ENCODE measurements at regions not wholly inside any gene's neighbourhood (a gene's known extent, or its start where the extent isn't known, plus 50 kb on each side); places are given as distances from the start of the nearest gene placed in this dataset.

DNA sequence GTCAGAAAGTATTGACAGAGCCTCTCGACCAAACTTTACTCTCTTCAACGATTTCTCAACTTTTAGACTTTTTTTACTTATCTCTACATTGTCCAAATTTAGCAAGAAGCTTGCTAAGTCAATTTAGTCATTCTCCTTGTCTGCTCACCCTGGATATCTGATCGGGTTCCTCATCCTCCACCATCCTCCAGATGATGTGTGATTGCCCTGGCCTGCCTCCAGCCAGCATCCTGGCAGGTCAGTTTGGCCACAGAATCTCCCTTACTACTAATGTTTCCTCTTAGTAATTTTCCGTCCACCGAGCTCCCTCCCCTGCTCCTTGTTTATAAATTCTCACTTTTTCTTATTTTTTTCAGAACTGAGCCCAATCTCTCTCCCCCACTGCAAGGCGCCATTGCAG, 167.9 kb upstream of the ZFP42 start:
- TF ChIP-seq, protein P1, sequence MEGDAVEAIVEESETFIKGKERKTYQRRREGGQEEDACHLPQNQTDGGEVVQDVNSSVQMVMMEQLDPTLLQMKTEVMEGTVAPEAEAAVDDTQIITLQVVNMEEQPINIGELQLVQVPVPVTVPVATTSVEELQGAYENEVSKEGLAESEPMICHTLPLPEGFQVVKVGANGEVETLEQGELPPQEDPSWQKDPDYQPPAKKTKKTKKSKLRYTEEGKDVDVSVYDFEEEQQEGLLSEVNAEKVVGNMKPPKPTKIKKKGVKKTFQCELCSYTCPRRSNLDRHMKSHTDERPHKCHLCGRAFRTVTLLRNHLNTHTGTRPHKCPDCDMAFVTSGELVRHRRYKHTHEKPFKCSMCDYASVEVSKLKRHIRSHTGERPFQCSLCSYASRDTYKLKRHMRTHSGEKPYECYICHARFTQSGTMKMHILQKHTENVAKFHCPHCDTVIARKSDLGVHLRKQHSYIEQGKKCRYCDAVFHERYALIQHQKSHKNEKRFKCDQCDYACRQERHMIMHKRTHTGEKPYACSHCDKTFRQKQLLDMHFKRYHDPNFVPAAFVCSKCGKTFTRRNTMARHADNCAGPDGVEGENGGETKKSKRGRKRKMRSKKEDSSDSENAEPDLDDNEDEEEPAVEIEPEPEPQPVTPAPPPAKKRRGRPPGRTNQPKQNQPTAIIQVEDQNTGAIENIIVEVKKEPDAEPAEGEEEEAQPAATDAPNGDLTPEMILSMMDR (IDR thresholded peaks at IDR 0.05; ENCODE audit: low read depth, low read length), result no peak
- no peak overlapping the region for H3K4me3 ChIP-seq (replicated peaks in 1 of 2; ENCODE audit: low read depth in 2 of 2, low read length in 2 of 2)
- DNase-seq (ENCODE audit: low read depth in 2 of 2), result peak in 1 of 2 donors; percentile 8

DNA sequence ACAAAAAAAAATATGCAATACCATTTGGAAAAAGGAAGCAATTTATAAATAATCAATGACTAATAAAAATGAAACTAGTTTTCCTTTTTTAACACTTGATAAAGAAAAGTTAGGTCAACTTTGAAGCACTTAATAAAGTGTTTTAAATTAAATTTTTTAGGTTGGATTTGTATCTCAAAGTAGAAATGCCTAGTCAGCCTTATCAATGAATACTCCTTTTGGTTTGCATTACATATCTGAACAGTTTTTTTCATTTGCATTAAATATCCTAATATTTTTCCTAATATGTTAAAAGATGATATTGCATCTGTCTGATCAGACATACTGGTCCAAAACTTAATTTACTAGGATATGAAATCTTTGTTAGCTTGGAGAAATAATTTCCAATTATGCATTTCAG, 155.8 kb upstream of the ZFP42 start:
- DNase-seq (ENCODE audit: low read depth in 2 of 2), result no peak
- TF ChIP-seq, protein P1 (IDR thresholded peaks at IDR 0.05; ENCODE audit: low read depth, low read length), result no peak
- H3K4me3 ChIP-seq (replicated peaks in 1 of 2; ENCODE audit: low read depth in 2 of 2, low read length in 2 of 2), result no peak overlapping the region

DNA sequence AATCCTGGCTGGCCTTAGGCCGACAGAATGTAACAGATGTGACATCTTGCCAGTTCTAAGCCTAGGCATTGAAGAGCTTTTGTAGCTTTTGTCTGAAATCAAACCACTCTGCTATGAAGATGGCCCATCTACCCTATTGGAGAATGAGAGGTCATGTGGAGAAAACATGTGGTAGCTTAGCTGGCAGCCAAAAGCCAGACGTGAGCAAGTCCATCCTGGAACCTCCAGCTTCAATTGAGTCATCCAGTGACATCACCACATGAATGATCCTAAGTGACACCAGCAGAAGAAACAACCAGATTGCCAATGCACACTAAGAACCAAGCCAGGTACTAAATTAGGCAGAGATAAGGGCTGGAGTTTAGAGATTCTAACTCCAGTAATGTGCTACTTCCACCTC, 154.8 kb upstream of the ZFP42 start:
- peak in 1 of 2 donors; percentile 48 for DNase-seq (ENCODE audit: low read depth in 2 of 2)
- no peak overlapping the region for H3K4me3 ChIP-seq (replicated peaks in 1 of 2; ENCODE audit: low read depth in 2 of 2, low read length in 2 of 2)
- TF ChIP-seq, protein P1 (IDR thresholded peaks at IDR 0.05; ENCODE audit: low read depth, low read length), result no peak

DNA sequence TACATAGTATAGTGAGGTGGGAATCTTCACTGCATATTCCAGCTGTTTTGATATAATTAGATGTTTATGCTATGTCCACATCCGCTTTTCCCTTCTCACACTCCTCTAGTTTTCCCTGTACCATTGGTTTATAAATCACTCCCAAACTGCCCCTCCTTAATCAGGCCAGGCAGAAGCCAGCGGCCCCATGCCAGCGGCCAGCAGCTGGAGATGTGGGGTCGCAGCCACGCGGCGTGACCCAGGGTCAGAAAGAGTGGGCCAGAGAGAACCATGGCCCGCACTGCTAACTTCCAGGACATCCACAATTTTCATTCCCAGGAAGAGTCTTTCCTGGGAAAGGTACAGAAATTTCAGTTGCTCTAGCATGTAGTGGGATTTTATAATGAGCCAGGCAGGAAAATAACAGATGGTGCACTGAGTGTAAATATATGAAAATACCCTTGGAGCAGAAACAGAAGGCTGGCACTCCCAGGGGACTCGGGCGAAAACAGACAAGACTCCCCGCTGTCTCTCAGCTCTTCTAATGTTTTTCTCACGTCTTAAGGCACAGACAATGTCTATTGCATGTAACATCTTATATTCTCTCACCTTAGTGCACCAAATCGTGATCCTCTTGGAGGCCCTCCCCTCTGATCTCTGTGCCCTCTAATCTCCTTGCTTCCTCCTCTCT, 145.9 kb upstream of the ZFP42 start:
- no peak for DNase-seq (ENCODE audit: low read depth in 2 of 2)
- H3K4me3 ChIP-seq (replicated peaks in 1 of 2; ENCODE audit: low read depth in 2 of 2, low read length in 2 of 2), result no peak overlapping the region
- TF ChIP-seq, protein P1 (IDR thresholded peaks at IDR 0.05; ENCODE audit: low read depth, low read length), result no peak

DNA sequence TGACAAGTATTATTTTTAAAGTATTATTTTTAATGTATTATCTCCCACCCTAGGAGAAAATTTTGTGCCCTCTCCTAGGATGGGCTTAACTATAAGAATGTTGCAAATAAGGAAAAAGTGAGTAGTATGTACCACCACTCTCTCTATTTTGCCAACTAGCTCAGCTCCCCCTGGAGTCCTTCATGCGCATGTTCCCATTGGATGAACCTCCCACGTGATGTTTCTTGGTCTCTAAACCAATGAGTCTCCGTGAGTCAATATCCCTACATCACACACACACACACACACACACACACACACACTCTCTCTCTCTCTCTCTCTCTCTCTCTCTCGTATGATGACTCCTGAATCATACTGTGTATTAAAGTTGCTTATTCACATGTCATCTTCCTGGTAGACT, 129.7 kb upstream of the ZFP42 start:
- peak in 1 of 2 donors; percentile 31 for DNase-seq (ENCODE audit: low read depth in 2 of 2)
- no peak overlapping the region for H3K4me3 ChIP-seq (replicated peaks in 1 of 2; ENCODE audit: low read depth in 2 of 2, low read length in 2 of 2)
- TF ChIP-seq, protein P1 (IDR thresholded peaks at IDR 0.05; ENCODE audit: low read depth, low read length), result no peak

DNA sequence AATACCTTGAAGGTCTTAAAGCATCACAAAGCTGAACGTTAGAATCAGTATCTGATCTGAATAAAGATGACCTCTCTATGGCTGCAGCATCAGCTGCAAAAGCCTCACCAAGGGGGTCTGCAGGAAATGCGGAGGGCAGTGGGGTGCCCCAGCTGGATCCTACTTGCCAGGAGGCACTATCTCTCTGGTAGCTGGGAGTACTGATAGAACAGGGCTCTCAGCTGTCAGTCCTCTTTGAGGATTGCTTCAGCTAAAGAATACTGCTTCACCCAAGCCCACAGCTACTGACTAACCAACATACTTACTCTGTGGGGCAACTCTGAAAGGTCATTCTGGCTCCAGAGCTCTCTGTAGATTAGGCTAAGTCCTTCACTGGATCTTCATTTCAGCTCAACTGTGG, 112.5 kb upstream of the ZFP42 start:
- H3K4me3 ChIP-seq (replicated peaks in 1 of 2; ENCODE audit: low read depth in 2 of 2, low read length in 2 of 2), result no peak overlapping the region
- no peak for DNase-seq (ENCODE audit: low read depth in 2 of 2)
- TF ChIP-seq, protein P1 (IDR thresholded peaks at IDR 0.05; ENCODE audit: low read depth, low read length), result no peak

All from cardiac fibroblast (primary cell).